Endothelial cell of umbilical vein (primary cell): ENCODE measurements at regions not wholly inside any gene's neighbourhood (a gene's known extent, or its start where the extent isn't known, plus 50 kb on each side); places are given as distances from the start of the nearest gene placed in this dataset.

Experiments
- BruUV-seq: library from RNA; stranded (reverse); fragments of 400-500 nt; replicated peaks from 2 replicates; lab custom pipeline; 2021; lab: Mats Ljungman, UMichigan
- CTCF ChIA-PET: fragments of 300-600, 350-600 bp; sonication (Branson Sonifier 250); formaldehyde crosslinking; loops from one replicate; lab custom pipeline; 2021; ENCODE audit warnings: antibody characterized with exemption, inconsistent platforms; lab: Charles Lee
- POLR2A ChIA-PET: fragments of 300-600, 350-600 bp; sonication (Branson Sonifier 250); formaldehyde crosslinking; loops from one replicate; lab custom pipeline; 2021; ENCODE audit warnings: antibody characterized with exemption, inconsistent platforms; lab: Charles Lee
- DNase-seq: peaks from one replicate; pipeline ENCODE4 v3.0.0-alpha.2; 2011; ENCODE audit warnings: low read depth, low spot score
- FAIRE-seq: peaks from 2 replicates; lab custom pipeline; 2011; peaks lifted over from hg19 to GRCh38; lab: Jason Lieb, UNC
- H2AFZ ChIP-seq: 2 replicates; pipeline ENCODE4 v1.6.0; 2012; ENCODE audit warnings: low read depth, low read length, control low read depth, inconsistent platforms
- H3K27ac ChIP-seq: 2 replicates; pipeline ENCODE4 v1.5.1; 2011; ENCODE audit warnings: low read depth, mild to moderate bottlenecking, control low read depth, low read length, moderate library complexity; ENCODE audit not compliant: insufficient read depth
- H3K27me3 ChIP-seq, 2 experiments: 2 replicates each; pipeline versions ENCODE4 v1.6.0 to v1.6.1; 2011; ENCODE audit warnings: low read length in 2 of 2, mixed read lengths in 1 of 2; ENCODE audit not compliant: control insufficient read depth in 2 of 2, insufficient read depth in 2 of 2
- H3K36me3 ChIP-seq, 2 experiments: 2 replicates in 1 of 2; 3 replicates in 1 of 2; pipeline ENCODE4 v1.5.1; 2011; ENCODE audit warnings: low read length in 2 of 2, mild to moderate bottlenecking in 1 of 2, moderate library complexity in 1 of 2; ENCODE audit not compliant: control insufficient read depth in 2 of 2, insufficient read depth in 2 of 2; ENCODE audit errors: extremely low read depth in 1 of 2
- H3K4me1 ChIP-seq: 3 replicates; pipeline ENCODE4 v1.5.1; 2011; ENCODE audit warnings: mild to moderate bottlenecking, low read length; ENCODE audit not compliant: control insufficient read depth, insufficient read depth; ENCODE audit errors: extremely low read depth
- H3K4me2 ChIP-seq: 2 replicates; pipeline ENCODE4 v1.6.1; 2011; ENCODE audit warnings: low read length, control low read depth, mixed read lengths; ENCODE audit not compliant: insufficient read depth
- H3K4me3 ChIP-seq, 3 experiments: fragments of 200-600 bp in 1 of 3; sonication (generic), shearing (Covaris generic) in 1 of 3; replicated peaks in 1 of 3; 2 replicates each; pipeline ENCODE4 v1.5.1; 2011 to 2016; ENCODE audit warnings: control low read depth in 3 of 3, low read length in 3 of 3, mild to moderate bottlenecking in 2 of 3, inconsistent platforms in 1 of 3, low read depth in 1 of 3, moderate library complexity in 1 of 3; ENCODE audit not compliant: insufficient read depth in 1 of 3
- H3K79me2 ChIP-seq: 2 replicates; pipeline ENCODE4 v1.6.0; 2012; ENCODE audit warnings: low read length, inconsistent platforms; ENCODE audit not compliant: control insufficient read depth, insufficient read depth
- H3K9ac ChIP-seq: replicated peaks from 2 replicates; pipeline ENCODE3; 2011; ENCODE audit warnings: low read length, control low read depth; ENCODE audit not compliant: insufficient read depth; ENCODE audit errors: extremely low read depth
- H3K9me1 ChIP-seq: replicated peaks from 3 replicates; pipeline ENCODE4 v1.6.0; 2011; ENCODE audit warnings: mild to moderate bottlenecking, low read length; ENCODE audit not compliant: control insufficient read depth, insufficient read depth; ENCODE audit errors: extremely low read depth
- H3K9me3 ChIP-seq: replicated peaks from 2 replicates; pipeline ENCODE4 v1.5.1; 2012; ENCODE audit warnings: low read length, inconsistent platforms; ENCODE audit not compliant: control insufficient read depth, insufficient read depth
- H4K20me1 ChIP-seq: replicated peaks from 2 replicates; pipeline ENCODE3; 2011; ENCODE audit warnings: mild to moderate bottlenecking, low read length; ENCODE audit not compliant: control insufficient read depth, insufficient read depth; ENCODE audit errors: extremely low read depth
- CTCF ChIP-seq, 2 donors: IDR thresholded peaks; 1 replicate in 1 of 2; 2 replicates in 1 of 2; pipeline ENCODE4 v1.5.1; 2011; ENCODE audit warnings: low read length in 2 of 2, mild to moderate bottlenecking in 2 of 2, moderate library complexity in 2 of 2, control low read depth in 1 of 2, inconsistent platforms in 1 of 2, low read depth in 1 of 2; ENCODE audit not compliant: insufficient read depth in 1 of 2; ENCODE audit errors: extremely low read depth in 1 of 2
- EZH2 ChIP-seq: IDR thresholded peaks from 2 replicates; pipeline ENCODE4 v1.6.1; 2012; ENCODE audit warnings: borderline replicate concordance, low read depth, mild to moderate bottlenecking, moderate library complexity, low read length, inconsistent platforms; ENCODE audit not compliant: severe bottlenecking
- FOS ChIP-seq: IDR thresholded peaks from 2 replicates; pipeline ENCODE4 v1.6.1; 2011; ENCODE audit warnings: mild to moderate bottlenecking, low read length, moderate library complexity, borderline replicate concordance; ENCODE audit not compliant: insufficient read depth
- GATA2 ChIP-seq: IDR thresholded peaks from 2 replicates; pipeline ENCODE4 v1.7.0; 2011; ENCODE audit warnings: low read depth, mild to moderate bottlenecking, moderate library complexity, mixed read lengths, low read length; ENCODE audit not compliant: insufficient read length, insufficient read depth
- JUN ChIP-seq: IDR thresholded peaks from 2 replicates; pipeline ENCODE4 v1.6.1; 2011; ENCODE audit warnings: borderline replicate concordance, low read depth; ENCODE audit not compliant: insufficient read length, insufficient read depth
- MAX ChIP-seq: IDR thresholded peaks from 2 replicates; pipeline ENCODE4 v1.6.1; 2011; ENCODE audit not compliant: insufficient read depth, insufficient read length
- MYC ChIP-seq: IDR thresholded peaks from one replicate; pipeline ENCODE4 v1.6.1; 2011; ENCODE audit warnings: mild to moderate bottlenecking, low read depth, low read length
- POLR2A ChIP-seq: IDR thresholded peaks from 2 replicates; pipeline ENCODE4 v1.6.1; 2012; ENCODE audit warnings: low read depth, mild to moderate bottlenecking, control low read depth, low read length
- POLR2AphosphoS5 ChIP-seq: IDR thresholded peaks from 2 replicates; pipeline ENCODE4 v1.6.1; 2012; ENCODE audit warnings: low read depth, mild to moderate bottlenecking, control low read depth, low read length, moderate library complexity; ENCODE audit not compliant: insufficient read depth
- dilution Hi-C: fragments of 300-500 bp; cut with MboI; formaldehyde crosslinking; loops from one replicate; pipeline ENCODE4 v1.15.0; 2019; ENCODE audit warnings: low sequenced_read_pairs; ENCODE audit not compliant: extremely low pct_ligation_motif_present
- intact Hi-C: fragments of 100-400 bp; cut with micrococcal nuclease; formaldehyde crosslinking; loops from one replicate; pipeline ENCODE4 v1.10.0; 2022

- H3K4me2 ChIP-seq, result no peak overlapping the region
- no peak overlapping the region for H3K9ac ChIP-seq
- H3K36me3 ChIP-seq, result no peaks in the 10 kb centered on the region
- no peak overlapping the region for H2AFZ ChIP-seq
- no peak for TF ChIP-seq JUN
- no peak for TF ChIP-seq POLR2A
- TF ChIP-seq GATA2, result no peak
- no peak for TF ChIP-seq MAX
- no peak for TF ChIP-seq FOS
- no peak for TF ChIP-seq CTCF (IDR thresholded peaks at IDR 0.05; ENCODE audit: extremely low read depth in 1 of 2, insufficient read depth in 1 of 2, low read depth in 1 of 2, low read length in 2 of 2)
- TF ChIP-seq MYC, result no peak
- TF ChIP-seq POLR2AphosphoS5, result no peak
- no peak for TF ChIP-seq EZH2
- H3K27ac ChIP-seq, result no peak overlapping the region
- FAIRE-seq (no peak), DNase-seq (no peak)
- intact Hi-C loops, result no loop called here
- ChIA-PET CTCF (no interaction called here), POLR2A (no interaction called here)
- no peaks in the 10 kb centered on the region for H4K20me1 ChIP-seq
- H3K27me3 ChIP-seq, result no peaks in the 10 kb centered on the region
- no peaks in the 10 kb centered on the region for H3K79me2 ChIP-seq
- dilution Hi-C loops, result no loop called here
- no peaks in the 10 kb centered on the region for H3K9me1 ChIP-seq
- no peaks in the 10 kb centered on the region for H3K9me3 ChIP-seq
- no peaks in the 10 kb centered on the region for H3K4me1 ChIP-seq
- BruUV-seq, result no TSS peak
- no peak overlapping the region for H3K4me3 ChIP-seq
These were observed 321.7 kb upstream of the PROX1 start for GRCh38 chr1:213666113-213666512.
